ENCODE measurements at regions not wholly inside any gene's neighbourhood (a gene's known extent, or its start where the extent isn't known, plus 50 kb on each side); places are given as distances from the start of the nearest gene placed in this dataset.

GRCh38 chr16:80489173-80489572, 51.6 kb upstream of the DYNLRB2 start:
- no peak for DNase-seq (ENCODE audit: low spot score)

- DNase-seq (ENCODE audit: low spot score) = no peak
Observed at GRCh38 chr16:80488167-80488566, 52.6 kb upstream of the DYNLRB2 start.

- no peak for DNase-seq (ENCODE audit: low spot score)
Observed at GRCh38 chr16:80480664-80481063, 60.1 kb upstream of the DYNLRB2 start.

DNA sequence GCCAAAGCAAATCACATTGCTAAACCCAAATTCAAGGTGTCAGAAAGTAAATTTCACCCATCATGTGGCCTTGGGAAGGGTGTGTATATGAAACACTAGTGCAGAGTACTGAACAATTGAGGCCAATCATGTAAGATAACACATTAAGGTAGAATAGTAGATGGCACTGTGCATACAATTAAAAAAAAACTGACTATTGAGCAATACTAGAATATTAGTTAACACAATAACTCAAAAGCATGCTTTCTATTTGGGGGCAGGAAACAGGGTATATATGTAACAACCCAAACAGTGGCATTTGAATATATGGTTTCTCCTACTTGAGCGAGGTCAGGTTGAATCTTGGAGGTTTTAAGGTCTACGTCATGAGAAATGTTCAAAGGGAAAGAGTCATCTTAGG, 63.0 kb upstream of the DYNLRB2 start:
- DNase-seq (ENCODE audit: low spot score) = no peak

DNA sequence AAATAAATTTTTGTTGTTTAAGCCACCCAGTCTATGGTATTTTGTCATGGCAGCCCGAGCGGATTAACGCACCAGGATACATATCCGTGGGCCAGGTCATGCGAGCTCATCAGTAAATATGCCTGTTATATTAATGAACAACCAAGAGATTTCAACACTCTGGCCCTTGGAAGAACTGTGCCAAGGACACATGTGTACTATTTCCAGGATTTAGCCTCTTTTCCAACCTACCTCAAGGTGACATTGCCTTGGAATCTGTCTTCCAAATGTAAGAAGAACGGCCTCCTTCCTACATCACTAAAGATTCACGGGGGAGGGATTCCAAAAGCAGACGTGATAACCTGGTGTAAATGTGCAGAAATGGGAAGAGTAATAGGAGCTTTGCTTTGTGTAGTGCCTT, 72.8 kb upstream of the DYNLRB2 start:
- DNase-seq (ENCODE audit: low spot score) = no peak

GRCh38 chr16:80466024-80466987, 74.5 kb upstream of the DYNLRB2 start:
- DNase-seq (ENCODE audit: low spot score) = peak; percentile 87

- no peak for DNase-seq (ENCODE audit: low spot score)
Observed at GRCh38 chr16:80463751-80464495, 76.9 kb upstream of the DYNLRB2 start.

DNA sequence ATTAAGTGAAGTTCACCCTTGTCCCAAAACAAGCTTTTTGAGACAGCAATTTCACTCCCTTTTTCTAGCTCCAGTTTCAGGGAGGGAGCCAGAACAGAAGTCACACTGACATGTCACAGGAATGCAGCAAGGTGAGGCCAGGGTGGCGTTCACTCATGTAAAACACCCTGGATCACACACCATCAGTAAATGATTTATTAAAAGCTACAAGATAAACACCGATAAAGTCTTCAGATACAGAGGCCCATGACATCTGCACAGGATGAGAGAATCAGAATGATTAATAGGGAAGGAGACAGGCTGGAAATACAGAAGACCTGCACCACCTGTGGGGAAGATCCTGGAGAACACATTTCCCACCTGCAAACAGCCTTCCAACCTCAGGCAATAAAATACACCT, 77.5 kb upstream of the DYNLRB2 start:
- DNase-seq (ENCODE audit: low spot score) = no peak

DNA sequence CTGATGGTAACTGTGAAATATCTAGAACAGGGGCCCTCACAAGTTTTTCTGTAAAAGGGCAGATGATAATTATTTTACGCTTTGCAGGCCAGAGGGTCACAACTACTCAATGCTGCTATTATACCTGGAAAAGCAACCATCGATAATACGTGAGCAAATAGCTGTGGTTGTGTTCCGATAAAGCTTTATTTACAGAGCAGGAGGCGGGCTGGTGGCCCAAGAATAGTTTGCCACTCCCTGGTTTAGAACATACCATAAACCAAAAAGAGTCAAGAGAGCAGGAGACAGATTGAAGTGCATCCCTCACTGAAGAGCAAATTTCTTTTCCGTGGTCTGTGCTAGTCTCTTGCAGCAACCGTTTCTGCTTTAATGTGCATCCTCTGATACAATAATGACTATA, 77.9 kb upstream of the DYNLRB2 start:
- DNase-seq (ENCODE audit: low spot score) = no peak

DNA sequence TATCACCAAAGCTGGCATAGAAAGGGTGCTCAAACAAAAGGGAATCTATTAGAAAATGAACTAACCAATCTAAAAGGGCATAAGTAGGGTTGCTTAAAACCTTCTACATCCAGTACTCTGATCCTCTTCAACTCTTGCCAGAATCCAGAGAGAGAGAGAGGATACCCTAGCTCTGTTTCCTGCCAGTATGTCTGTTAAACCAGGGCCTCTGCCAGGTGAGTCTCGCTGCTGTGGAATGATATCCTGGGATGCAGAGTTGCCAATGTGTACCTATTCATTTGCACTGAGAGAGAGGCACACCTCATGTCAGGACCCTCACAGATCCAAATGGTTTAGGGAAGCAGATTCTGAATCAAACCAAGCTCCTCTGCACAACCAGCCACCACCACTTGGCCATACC, 79.8 kb upstream of the DYNLRB2 start:
- DNase-seq (ENCODE audit: low spot score) = no peak

DNA sequence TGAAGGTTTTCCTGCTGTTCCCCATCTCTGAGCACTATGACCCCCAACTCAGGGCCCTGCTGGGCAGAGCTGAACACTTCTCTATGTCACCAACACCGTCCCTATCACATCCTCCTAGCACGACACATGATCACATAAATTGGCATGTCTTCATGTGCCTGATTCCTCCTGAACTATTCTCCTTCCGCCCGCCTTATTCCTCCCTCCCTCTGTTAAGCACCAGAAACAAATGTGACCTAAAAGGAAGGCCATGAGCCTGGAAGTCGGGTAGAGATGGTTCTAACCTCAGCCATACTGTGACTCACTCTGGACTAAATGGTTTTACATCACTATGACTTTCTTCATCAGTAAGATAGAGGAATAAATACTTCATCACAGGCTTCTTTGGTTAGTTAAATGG, 80.8 kb upstream of the DYNLRB2 start:
- no peak for DNase-seq (ENCODE audit: low spot score)

- no peak for DNase-seq (ENCODE audit: low spot score)
Observed at GRCh38 chr16:80459331-80459777, 81.4 kb upstream of the DYNLRB2 start.

- no peak for DNase-seq (ENCODE audit: low spot score)
Observed at GRCh38 chr16:80457871-80458270, 82.9 kb upstream of the DYNLRB2 start.

DNA sequence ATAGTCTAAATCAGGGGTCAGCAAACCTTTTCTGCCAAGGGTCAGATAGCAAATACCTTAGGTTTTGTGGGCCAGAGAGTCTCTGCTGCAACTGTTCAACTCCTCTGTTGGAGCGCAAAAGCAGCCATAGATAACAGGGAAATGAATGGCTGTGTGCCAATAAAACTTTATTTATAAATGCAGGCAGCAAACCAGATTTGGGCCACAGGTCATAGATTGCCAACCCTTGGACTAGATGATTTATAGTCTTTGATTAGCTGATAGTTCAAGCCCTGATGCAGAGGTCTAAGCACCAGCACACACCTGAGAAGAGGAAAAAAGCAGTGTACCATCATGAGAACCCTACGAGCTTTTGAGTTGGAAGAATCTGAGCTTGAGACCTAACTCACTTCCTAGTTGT, 86.0 kb upstream of the DYNLRB2 start:
- DNase-seq (ENCODE audit: low spot score) = no peak

DNA sequence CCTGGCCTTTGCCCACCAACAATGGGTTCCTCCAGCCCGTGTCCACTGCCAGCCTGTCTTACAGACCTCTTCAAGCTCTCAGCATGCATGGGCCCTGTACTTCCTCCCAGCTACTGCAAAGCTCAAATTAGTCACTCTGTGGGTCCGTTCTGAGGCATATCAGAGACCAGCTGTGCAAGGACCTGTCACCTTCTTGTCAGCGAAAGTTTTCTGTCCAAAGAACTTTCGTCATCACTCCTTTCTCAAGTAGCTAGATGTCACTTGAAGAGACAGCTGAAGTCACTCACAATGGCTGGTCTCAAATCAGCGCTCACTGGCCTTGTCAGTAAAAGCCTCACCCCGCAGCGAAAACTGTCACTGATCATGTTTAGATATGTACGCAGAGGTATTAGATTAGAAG, 91.4 kb upstream of the DYNLRB2 start:
- DNase-seq (ENCODE audit: low spot score) = no peak

DNA sequence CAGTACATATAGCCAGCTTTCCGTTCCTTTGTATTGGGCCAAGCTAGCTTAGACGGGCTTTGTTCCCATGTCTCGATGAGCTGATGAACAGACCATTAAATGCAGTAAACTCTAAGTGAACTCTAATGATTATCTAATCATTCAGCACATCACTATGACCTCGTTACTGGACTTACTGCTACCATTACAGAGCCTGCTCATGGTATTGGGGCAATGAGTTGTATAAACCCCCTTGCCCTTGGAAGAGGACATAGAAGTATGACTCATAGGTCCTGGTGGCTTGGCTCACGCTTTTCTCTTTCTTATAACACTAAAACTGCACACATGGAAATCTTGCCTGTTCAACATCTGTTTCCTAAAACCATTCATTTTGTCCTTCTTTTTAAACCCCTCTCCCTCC, 93.6 kb upstream of the DYNLRB2 start:
- no peak for DNase-seq (ENCODE audit: low spot score)

DNA sequence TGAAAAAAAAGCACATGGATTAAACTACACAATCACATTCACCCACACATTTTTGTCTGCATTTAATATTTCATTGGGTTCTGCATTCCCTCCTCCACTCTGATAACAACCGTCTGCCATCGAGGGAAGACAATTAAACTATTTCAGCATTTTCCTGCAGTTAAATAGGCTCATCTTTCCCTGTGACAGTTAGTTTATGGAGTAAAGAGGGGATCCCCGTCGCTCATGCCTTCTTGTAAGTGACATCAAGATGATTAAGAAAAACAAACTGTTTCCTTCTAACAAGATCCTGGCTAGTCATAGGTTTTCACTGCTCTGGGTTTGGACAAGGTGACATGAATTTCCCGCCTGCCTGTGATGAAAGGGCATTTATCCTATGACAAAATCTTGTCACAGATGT, 98.0 kb upstream of the DYNLRB2 start:
- no peak for DNase-seq (ENCODE audit: low spot score)

GRCh38 chr16:80441935-80442334, 98.9 kb upstream of the DYNLRB2 start:
- no peak for DNase-seq (ENCODE audit: low spot score)

GRCh38 chr16:80440667-80441066, 100.1 kb upstream of the DYNLRB2 start:
- no peak for DNase-seq (ENCODE audit: low spot score)

DNA sequence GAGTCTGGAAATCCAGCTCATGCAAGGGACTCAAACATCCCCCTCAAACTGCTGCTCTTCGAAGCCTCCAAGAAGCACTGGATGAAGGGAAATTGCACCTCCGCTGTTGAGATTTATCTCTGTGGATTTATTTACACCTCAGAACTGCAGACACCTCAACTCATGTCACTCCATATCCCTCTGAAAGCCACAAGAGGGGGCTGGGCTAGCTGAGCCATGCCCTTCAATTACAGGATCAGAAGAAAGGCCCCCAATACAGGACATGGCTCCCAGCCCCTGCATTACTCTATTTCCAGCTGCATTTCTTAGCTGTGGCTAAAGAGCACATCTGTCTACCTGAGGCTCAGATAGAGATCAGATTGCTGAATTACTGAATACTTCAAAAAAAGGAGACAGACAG, 103.1 kb upstream of the DYNLRB2 start:
- DNase-seq (ENCODE audit: low spot score) = peak; percentile 32

DNA sequence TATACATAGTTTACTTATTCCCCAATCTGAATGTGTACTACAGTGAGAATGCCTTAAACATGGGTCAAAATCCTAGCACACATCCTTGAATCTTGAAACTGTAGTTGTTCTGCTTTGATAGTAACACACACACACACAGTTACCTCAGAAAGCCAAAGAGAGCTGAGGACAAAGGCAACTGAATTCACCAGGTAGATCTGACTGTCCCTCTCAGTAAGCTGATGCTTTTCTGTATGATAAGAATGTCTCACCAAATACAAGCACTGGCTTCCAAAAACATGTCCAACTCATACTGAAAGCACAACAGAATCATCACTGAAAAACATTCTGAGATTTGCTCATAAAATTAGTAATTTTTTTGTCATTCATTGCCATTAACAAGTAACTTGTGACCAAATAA, 104.3 kb upstream of the DYNLRB2 start:
- no peak for DNase-seq (ENCODE audit: low spot score)

- no peak for DNase-seq (ENCODE audit: low spot score)
Observed at GRCh38 chr16:80433623-80434022, 107.2 kb upstream of the DYNLRB2 start.

- DNase-seq (ENCODE audit: low spot score) = no peak
Observed at GRCh38 chr16:80427795-80428194, 113.0 kb upstream of the DYNLRB2 start.

Data from iPS-NIHi11 (cell line).